DMS153 treated with DMSO at 0.1 percent for 48 hours (cell line): ENCODE measurements at regions not wholly inside any gene's neighbourhood (a gene's known extent, or its start where the extent isn't known, plus 50 kb on each side); places are given as distances from the start of the nearest gene placed in this dataset.
A peak's percentile ranks its signal among the peaks of the same experiment; 100 is the strongest.
"Not testable (repeated sequence)": the region's sequence is repeated elsewhere in the genome, so short reads cannot be mapped to it uniquely, and the experiment has no call there.

Source experiments
- DNase-seq: peaks from one replicate; lab custom pipeline; 2025; ENCODE audit not compliant: unreplicated experiment; lab: John Stamatoyannopoulos, UW

- DNase-seq = no peak
These were observed 128.2 kb upstream of the LARP1 start for GRCh38 chr5:154626876-154627557.

- no peak for DNase-seq
These were observed 130.1 kb upstream of the LARP1 start for GRCh38 chr5:154625031-154625430.

GRCh38 chr5:154624341-154624740 is 130.8 kb upstream of the LARP1 start:
- DNase-seq = no peak

- DNase-seq = no peak
These were observed 134.8 kb upstream of the LARP1 start for GRCh38 chr5:154620411-154620810.

GRCh38 chr5:154618696-154619095 is 136.5 kb upstream of the LARP1 start:
- DNase-seq = no peak

GRCh38 chr5:154614595-154614994 is 136.6 kb upstream of the HAND1 start:
- no peak for DNase-seq

GRCh38 chr5:154614125-154614524 is 136.1 kb upstream of the HAND1 start:
- no peak for DNase-seq

GRCh38 chr5:154612666-154613065 is 134.6 kb upstream of the HAND1 start:
- no peak for DNase-seq

GRCh38 chr5:154611341-154611767 is 133.3 kb upstream of the HAND1 start:
- no peak for DNase-seq

- DNase-seq = peak; percentile 21
These were observed 132.5 kb upstream of the HAND1 start for GRCh38 chr5:154610321-154611154.

GRCh38 chr5:154609251-154609650 is 131.2 kb upstream of the HAND1 start:
- DNase-seq = no peak

GRCh38 chr5:154608531-154609011 is 130.5 kb upstream of the HAND1 start:
- no peak for DNase-seq

- no peak for DNase-seq
These were observed 129.7 kb upstream of the HAND1 start for GRCh38 chr5:154607746-154608145.

- no peak for DNase-seq
These were observed 128.2 kb upstream of the HAND1 start for GRCh38 chr5:154606246-154606645.

- no peak for DNase-seq
These were observed 126.1 kb upstream of the HAND1 start for GRCh38 chr5:154603953-154604679.

- DNase-seq = no peak
These were observed 125.5 kb upstream of the HAND1 start for GRCh38 chr5:154603485-154603884.

- DNase-seq = no peak
These were observed 125.0 kb upstream of the HAND1 start for GRCh38 chr5:154603011-154603410.

GRCh38 chr5:154601014-154601413 is 123.0 kb upstream of the HAND1 start:
- no peak for DNase-seq

GRCh38 chr5:154598021-154598420 is 120.0 kb upstream of the HAND1 start:
- DNase-seq = no peak

- DNase-seq = not testable (repeated sequence)
These were observed 118.8 kb upstream of the HAND1 start for GRCh38 chr5:154596844-154597243.

GRCh38 chr5:154595662-154596061 is 117.6 kb upstream of the HAND1 start:
- no peak for DNase-seq

- DNase-seq = no peak
These were observed 115.8 kb upstream of the HAND1 start for GRCh38 chr5:154593796-154594195.
